ENCODE measurements at regions not wholly inside any gene's neighbourhood (a gene's known extent, or its start where the extent isn't known, plus 50 kb on each side); places are given as distances from the start of the nearest gene placed in this dataset.

- TF ChIP-seq, protein P1, sequence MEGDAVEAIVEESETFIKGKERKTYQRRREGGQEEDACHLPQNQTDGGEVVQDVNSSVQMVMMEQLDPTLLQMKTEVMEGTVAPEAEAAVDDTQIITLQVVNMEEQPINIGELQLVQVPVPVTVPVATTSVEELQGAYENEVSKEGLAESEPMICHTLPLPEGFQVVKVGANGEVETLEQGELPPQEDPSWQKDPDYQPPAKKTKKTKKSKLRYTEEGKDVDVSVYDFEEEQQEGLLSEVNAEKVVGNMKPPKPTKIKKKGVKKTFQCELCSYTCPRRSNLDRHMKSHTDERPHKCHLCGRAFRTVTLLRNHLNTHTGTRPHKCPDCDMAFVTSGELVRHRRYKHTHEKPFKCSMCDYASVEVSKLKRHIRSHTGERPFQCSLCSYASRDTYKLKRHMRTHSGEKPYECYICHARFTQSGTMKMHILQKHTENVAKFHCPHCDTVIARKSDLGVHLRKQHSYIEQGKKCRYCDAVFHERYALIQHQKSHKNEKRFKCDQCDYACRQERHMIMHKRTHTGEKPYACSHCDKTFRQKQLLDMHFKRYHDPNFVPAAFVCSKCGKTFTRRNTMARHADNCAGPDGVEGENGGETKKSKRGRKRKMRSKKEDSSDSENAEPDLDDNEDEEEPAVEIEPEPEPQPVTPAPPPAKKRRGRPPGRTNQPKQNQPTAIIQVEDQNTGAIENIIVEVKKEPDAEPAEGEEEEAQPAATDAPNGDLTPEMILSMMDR (IDR thresholded peaks at IDR 0.05; ENCODE audit: extremely low read depth in 1 of 2, insufficient read depth in 1 of 2, low read depth in 1 of 2, low read length in 2 of 2) = no peak
- no peak for TF ChIP-seq EZH2 (IDR thresholded peaks at IDR 0.05; ENCODE audit: borderline replicate concordance, low read depth, low read length, severe bottlenecking)
- no peak for TF ChIP-seq POLR2A (IDR thresholded peaks at IDR 0.05; ENCODE audit: low read depth, low read length)
- TF ChIP-seq, protein P2, sequence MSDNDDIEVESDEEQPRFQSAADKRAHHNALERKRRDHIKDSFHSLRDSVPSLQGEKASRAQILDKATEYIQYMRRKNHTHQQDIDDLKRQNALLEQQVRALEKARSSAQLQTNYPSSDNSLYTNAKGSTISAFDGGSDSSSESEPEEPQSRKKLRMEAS (IDR thresholded peaks at IDR 0.05; ENCODE audit: insufficient read depth, insufficient read length) = no peak
- TF ChIP-seq POLR2AphosphoS5 (IDR thresholded peaks at IDR 0.05; ENCODE audit: insufficient read depth, low read depth, low read length) = no peak
- no peak for TF ChIP-seq GATA2 (IDR thresholded peaks at IDR 0.05; ENCODE audit: insufficient read depth, insufficient read length, low read depth, low read length)
- TF ChIP-seq FOS (IDR thresholded peaks at IDR 0.05; ENCODE audit: borderline replicate concordance, insufficient read depth, low read length) = no peak
- TF ChIP-seq JUN (IDR thresholded peaks at IDR 0.05; ENCODE audit: borderline replicate concordance, insufficient read depth, insufficient read length, low read depth) = no peak
- TF ChIP-seq MYC (IDR thresholded peaks at IDR 0.05; ENCODE audit: low read depth, low read length) = no peak
Measured at GRCh38 chr9:110103257-110103656, 104.7 kb downstream of the C9orf152 start.

Data from endothelial cell of umbilical vein (primary cell).